ENCODE measurements at regions not wholly inside any gene's neighbourhood (a gene's known extent, or its start where the extent isn't known, plus 50 kb on each side); places are given as distances from the start of the nearest gene placed in this dataset.

DNA sequence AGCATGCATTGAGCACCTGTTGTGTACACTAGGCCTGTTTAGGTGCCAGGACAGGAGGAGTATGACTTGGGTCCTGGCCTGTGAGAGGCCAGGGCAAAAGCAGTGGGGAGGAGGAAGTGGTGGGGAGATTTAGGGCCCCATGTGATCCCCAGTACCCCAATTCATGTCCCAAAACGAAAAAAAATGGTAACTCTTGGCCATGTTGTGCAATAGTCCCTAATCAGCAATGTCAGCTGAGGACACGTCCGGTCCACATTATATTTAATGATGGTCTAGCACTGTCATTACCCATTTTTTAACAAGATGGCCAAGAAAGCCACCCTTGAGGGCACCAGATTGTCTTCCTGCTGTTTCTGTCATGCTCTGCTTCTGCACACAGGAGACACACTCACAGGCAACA is 142.0 kb upstream of the RET start:
- TF ChIP-seq, protein P1, sequence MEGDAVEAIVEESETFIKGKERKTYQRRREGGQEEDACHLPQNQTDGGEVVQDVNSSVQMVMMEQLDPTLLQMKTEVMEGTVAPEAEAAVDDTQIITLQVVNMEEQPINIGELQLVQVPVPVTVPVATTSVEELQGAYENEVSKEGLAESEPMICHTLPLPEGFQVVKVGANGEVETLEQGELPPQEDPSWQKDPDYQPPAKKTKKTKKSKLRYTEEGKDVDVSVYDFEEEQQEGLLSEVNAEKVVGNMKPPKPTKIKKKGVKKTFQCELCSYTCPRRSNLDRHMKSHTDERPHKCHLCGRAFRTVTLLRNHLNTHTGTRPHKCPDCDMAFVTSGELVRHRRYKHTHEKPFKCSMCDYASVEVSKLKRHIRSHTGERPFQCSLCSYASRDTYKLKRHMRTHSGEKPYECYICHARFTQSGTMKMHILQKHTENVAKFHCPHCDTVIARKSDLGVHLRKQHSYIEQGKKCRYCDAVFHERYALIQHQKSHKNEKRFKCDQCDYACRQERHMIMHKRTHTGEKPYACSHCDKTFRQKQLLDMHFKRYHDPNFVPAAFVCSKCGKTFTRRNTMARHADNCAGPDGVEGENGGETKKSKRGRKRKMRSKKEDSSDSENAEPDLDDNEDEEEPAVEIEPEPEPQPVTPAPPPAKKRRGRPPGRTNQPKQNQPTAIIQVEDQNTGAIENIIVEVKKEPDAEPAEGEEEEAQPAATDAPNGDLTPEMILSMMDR (IDR thresholded peaks at IDR 0.05), result no peak
- TF ChIP-seq ZFX (IDR thresholded peaks at IDR 0.05; ENCODE audit: borderline replicate concordance), result no peak
